ENCODE measurements at regions not wholly inside any gene's neighbourhood (a gene's known extent, or its start where the extent isn't known, plus 50 kb on each side); places are given as distances from the start of the nearest gene placed in this dataset.

- TF ChIP-seq POLR2AphosphoS5 (IDR thresholded peaks at IDR 0.05; ENCODE audit: low read depth, low read length) (no peak), POLR2A (IDR thresholded peaks at IDR 0.05; ENCODE audit: low read depth, low read length) (no peak)
Measured at GRCh38 chr3:127406309-127407025, 118.6 kb upstream of the PRR20G start.
